ENCODE measurements at regions not wholly inside any gene's neighbourhood (a gene's known extent, or its start where the extent isn't known, plus 50 kb on each side); places are given as distances from the start of the nearest gene placed in this dataset.

DNA sequence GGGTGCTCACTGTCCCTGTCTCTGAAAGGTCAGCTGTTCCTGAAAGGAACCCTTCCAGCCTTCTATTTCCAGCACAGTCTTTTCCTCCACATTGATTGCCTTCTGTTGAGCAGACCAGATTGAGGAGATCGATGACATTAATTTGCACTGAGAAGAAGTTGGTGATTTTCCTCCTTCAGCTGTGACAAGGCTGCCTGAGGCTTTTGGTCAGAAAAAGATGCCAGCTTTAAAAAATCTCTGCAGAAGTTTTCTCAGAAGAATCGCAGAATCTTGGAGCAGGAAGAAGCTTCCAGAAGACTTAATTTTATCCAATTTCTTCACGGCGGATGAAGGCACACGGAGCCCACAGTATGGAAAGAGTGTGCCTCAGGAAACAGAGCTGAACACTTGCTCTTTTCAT lies 112.8 kb downstream of the FAM43A start:
- Histone ChIP-seq H3K18ac (ENCODE audit: insufficient read length, low read depth, low read length) (no peak overlapping the region), H3K27me3 (ENCODE audit: insufficient read depth, low read length) (no peaks in the 10 kb centered on the region; the same call in 1 of the 2 replicates), H2BK15ac (ENCODE audit: low read depth, low read length) (no peak overlapping the region), H3K9me3 (ENCODE audit: control insufficient read depth, low read depth, low read length) (no peaks in the 10 kb centered on the region), H2BK5ac (ENCODE audit: insufficient read length, low read length) (no peak overlapping the region), H3K14ac (ENCODE audit: insufficient read depth, low read length) (no peak overlapping the region), H3K9ac (ENCODE audit: extremely low read depth, insufficient read length, low read length) (no peak overlapping the region), H3K4me1 (ENCODE audit: insufficient read depth, low read length) (no peaks in the 10 kb centered on the region), H2BK12ac (ENCODE audit: insufficient read length, low read depth, low read length) (no peak overlapping the region), H4K8ac (replicated peaks; ENCODE audit: insufficient read length, low read depth, low read length) (no peak overlapping the region), H2BK120ac (ENCODE audit: low read depth, low read length, poor library complexity, severe bottlenecking) (no peak overlapping the region), H3K27ac (ENCODE audit: insufficient read length, low read depth, low read length) (no peak overlapping the region), H3K4ac (ENCODE audit: low read depth, low read length) (no peak overlapping the region), H2AK5ac (ENCODE audit: insufficient read length, low read length) (no peak overlapping the region), H3K4me2 (ENCODE audit: insufficient read depth, insufficient read length, low read length) (no peak overlapping the region), H2BK20ac (ENCODE audit: low read depth, low read length, poor library complexity, severe bottlenecking) (no peak overlapping the region), H3K23me2 (ENCODE audit: insufficient read length, low read depth, low read length, poor library complexity, severe bottlenecking) (no peaks in the 10 kb centered on the region), H3K79me2 (ENCODE audit: insufficient read depth, low read length) (no peaks in the 10 kb centered on the region), H3K79me1 (ENCODE audit: insufficient read depth, low read depth, low read length, poor library complexity, severe bottlenecking) (no peaks in the 10 kb centered on the region), H4K91ac (ENCODE audit: insufficient read length, low read depth, low read length) (no peak overlapping the region), H2AFZ (ENCODE audit: low read length) (no peak overlapping the region), H3K23ac (ENCODE audit: insufficient read length, low read depth, low read length) (no peak overlapping the region), H3T11ph (ENCODE audit: low read length) (no peak overlapping the region), H4K5ac (ENCODE audit: insufficient read length, low read depth, low read length) (no peak overlapping the region), H4K20me1 (ENCODE audit: control insufficient read depth, insufficient read depth, insufficient read length) (no peaks in the 10 kb centered on the region), H3K56ac (ENCODE audit: insufficient read length, low read depth, low read length) (no peak overlapping the region)
- Mint-ChIP-seq H3K4me3 (no peak overlapping the region), H3K27me3 (ENCODE audit: low read depth) (peaks cover 10% of the 10 kb centered on the region), H3K36me3 (ENCODE audit: insufficient read depth in 1 of 3, low read depth in 3 of 3) (0 out of 7 replicates have a peak, but pooled peaks cover 0 to 12% (median 0%) of the 10 kb centered on the region in 3 experiments), H3K9me3 (peaks cover 11% of the 10 kb centered on the region in 2 experiments; a peak in 4 of 5 replicates), H3K4me1 (peaks cover 18 to 19% of the 10 kb centered on the region in 2 experiments), H3K27ac (no peak overlapping the region)
- TF ChIP-seq, protein P1, sequence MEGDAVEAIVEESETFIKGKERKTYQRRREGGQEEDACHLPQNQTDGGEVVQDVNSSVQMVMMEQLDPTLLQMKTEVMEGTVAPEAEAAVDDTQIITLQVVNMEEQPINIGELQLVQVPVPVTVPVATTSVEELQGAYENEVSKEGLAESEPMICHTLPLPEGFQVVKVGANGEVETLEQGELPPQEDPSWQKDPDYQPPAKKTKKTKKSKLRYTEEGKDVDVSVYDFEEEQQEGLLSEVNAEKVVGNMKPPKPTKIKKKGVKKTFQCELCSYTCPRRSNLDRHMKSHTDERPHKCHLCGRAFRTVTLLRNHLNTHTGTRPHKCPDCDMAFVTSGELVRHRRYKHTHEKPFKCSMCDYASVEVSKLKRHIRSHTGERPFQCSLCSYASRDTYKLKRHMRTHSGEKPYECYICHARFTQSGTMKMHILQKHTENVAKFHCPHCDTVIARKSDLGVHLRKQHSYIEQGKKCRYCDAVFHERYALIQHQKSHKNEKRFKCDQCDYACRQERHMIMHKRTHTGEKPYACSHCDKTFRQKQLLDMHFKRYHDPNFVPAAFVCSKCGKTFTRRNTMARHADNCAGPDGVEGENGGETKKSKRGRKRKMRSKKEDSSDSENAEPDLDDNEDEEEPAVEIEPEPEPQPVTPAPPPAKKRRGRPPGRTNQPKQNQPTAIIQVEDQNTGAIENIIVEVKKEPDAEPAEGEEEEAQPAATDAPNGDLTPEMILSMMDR (conservative IDR thresholded peaks at IDR 0.05), result no peak
- no CpG with 5 or more reads among the region's 5 CpGs for WGBS (ENCODE audit: extremely low coverage, insufficient read length, low lambda C conversion rate)
- no peak for DNase-seq
